WTC11 (cell line): ENCODE measurements at regions not wholly inside any gene's neighbourhood (a gene's known extent, or its start where the extent isn't known, plus 50 kb on each side); places are given as distances from the start of the nearest gene placed in this dataset.

Source experiments
- ATAC-seq: fragments of 200-7000 bp; cut with Tn5 transposase; 2 replicates; pipeline ENCODE4 v1.10.0; 2021; ENCODE audit warnings: mild to moderate bottlenecking, moderate library complexity
- CTCF ChIA-PET: fragments of 300-600 bp; sonication (Branson Sonifier 250); formaldehyde crosslinking; loops from one replicate; lab custom pipeline; 2021; ENCODE audit warnings: antibody characterized with exemption; lab: Charles Lee
- POLR2A ChIA-PET: fragments of 350-600 bp; sonication (Branson Sonifier 250); formaldehyde crosslinking; loops from one replicate; lab custom pipeline; 2021; ENCODE audit warnings: antibody characterized with exemption; lab: Charles Lee
- DNase-seq: peaks from one replicate; pipeline ENCODE4 v3.0.0; 2021; ENCODE audit warnings: low spot score
- H3K27ac Mint-ChIP-seq: 2 replicates; pipeline ENCODE4 v1.8.0; 2021; ENCODE audit warnings: mixed read lengths
- H3K27me3 Mint-ChIP-seq: 2 replicates; pipeline ENCODE4 v1.8.0; 2021; ENCODE audit warnings: low read depth, mild to moderate bottlenecking, moderate library complexity, mixed read lengths
- H3K36me3 Mint-ChIP-seq: 2 replicates; pipeline ENCODE4 v1.8.0; 2021; ENCODE audit warnings: mixed read lengths
- H3K4me1 Mint-ChIP-seq: 2 replicates; pipeline ENCODE4 v1.8.0; 2022; ENCODE audit warnings: mixed read lengths
- H3K4me3 Mint-ChIP-seq: 2 replicates; pipeline ENCODE4 v1.8.0; 2021; ENCODE audit warnings: mild to moderate bottlenecking, moderate library complexity, mixed read lengths
- H3K9me3 Mint-ChIP-seq: 2 replicates; pipeline ENCODE4 v1.8.0; 2021; ENCODE audit warnings: mixed read lengths
- AR ChIP-seq: fragments of 250-450 bp; sonication (Bioruptor Pico); IDR thresholded peaks from 2 replicates; pipeline ENCODE4 v1.9.0; 2021; ENCODE audit warnings: mild to moderate bottlenecking
- ARID4B ChIP-seq: sonication (generic); formaldehyde crosslinking; IDR thresholded peaks from 2 replicates; pipeline ENCODE4 v1.8.0; 2023; ENCODE audit warnings: missing genetic modification reagents, mild to moderate bottlenecking, borderline replicate concordance
- CDX4 ChIP-seq: fragments of 250-450 bp; sonication (Bioruptor Pico); IDR thresholded peaks from 2 replicates; pipeline ENCODE4 v1.9.0; 2021; ENCODE audit warnings: moderate library complexity, mild to moderate bottlenecking, inconsistent platforms, borderline replicate concordance
- CREB1 ChIP-seq: sonication (generic); formaldehyde crosslinking; IDR thresholded peaks from 2 replicates; pipeline ENCODE4 v1.8.0; 2023; ENCODE audit warnings: mild to moderate bottlenecking, missing genetic modification reagents
- E2F4 ChIP-seq: sonication (generic); formaldehyde crosslinking; IDR thresholded peaks from 2 replicates; pipeline ENCODE4 v1.8.1; 2022; ENCODE audit warnings: low read depth, mild to moderate bottlenecking, moderate library complexity, missing genetic modification reagents, borderline replicate concordance
- FOXP1 ChIP-seq: sonication (generic); formaldehyde crosslinking; IDR thresholded peaks from 2 replicates; pipeline ENCODE4 v1.8.0; 2022; ENCODE audit warnings: missing genetic modification reagents, mild to moderate bottlenecking, moderate library complexity, borderline replicate concordance
- IRF2 ChIP-seq: sonication (generic); formaldehyde crosslinking; IDR thresholded peaks from 2 replicates; pipeline ENCODE4 v1.8.0; 2022; ENCODE audit warnings: low read depth, missing genetic modification reagents, borderline replicate concordance
- MAX ChIP-seq: sonication (generic); formaldehyde crosslinking; IDR thresholded peaks from 2 replicates; pipeline ENCODE4 v1.8.0; 2022; ENCODE audit warnings: mild to moderate bottlenecking, missing genetic modification reagents
- NR3C1 ChIP-seq: sonication (generic); formaldehyde crosslinking; conservative IDR thresholded peaks from 2 replicates; pipeline ENCODE4 v1.8.1; 2023; ENCODE audit warnings: low read depth, mild to moderate bottlenecking, missing genetic modification reagents
- PRRX2 ChIP-seq: fragments of 250-450 bp; sonication (Bioruptor Pico); IDR thresholded peaks from 2 replicates; pipeline ENCODE4 v1.8.0; 2021; ENCODE audit warnings: mild to moderate bottlenecking
- SMAD4 ChIP-seq: sonication (generic); formaldehyde crosslinking; IDR thresholded peaks from 2 replicates; pipeline ENCODE4 v1.8.0; 2022; ENCODE audit warnings: mild to moderate bottlenecking, missing genetic modification reagents
- ZNF263 ChIP-seq: sonication (generic); formaldehyde crosslinking; IDR thresholded peaks from 2 replicates; pipeline ENCODE4 v1.8.1; 2022; ENCODE audit warnings: low read depth, mild to moderate bottlenecking, moderate library complexity, missing genetic modification reagents
- ZNF281 ChIP-seq: sonication (generic); formaldehyde crosslinking; IDR thresholded peaks from 2 replicates; pipeline ENCODE4 v1.8.0; 2023; ENCODE audit warnings: mild to moderate bottlenecking, missing genetic modification reagents
- ZNF317 ChIP-seq: sonication (generic); formaldehyde crosslinking; IDR thresholded peaks from 2 replicates; pipeline ENCODE4 v1.8.1; 2023; ENCODE audit warnings: low read depth, mild to moderate bottlenecking, moderate library complexity, missing genetic modification reagents, borderline replicate concordance
- ZNF396 ChIP-seq: fragments of 250-450 bp; sonication (Bioruptor Pico); IDR thresholded peaks from 2 replicates; pipeline ENCODE4 v1.8.0; 2021; ENCODE audit warnings: mild to moderate bottlenecking, moderate library complexity, borderline replicate concordance

GRCh38 chr14:32009976-32010581 is 67.0 kb upstream of the ARHGAP5 start:
- ATAC-seq, result no peak
- H3K27ac Mint-ChIP-seq, result no peak overlapping the region
- POLR2A ChIA-PET, result no interaction called here

GRCh38 chr14:32010604-32011125 is 66.4 kb upstream of the ARHGAP5 start:
- POLR2A ChIA-PET, result no interaction called here
- H3K4me1 Mint-ChIP-seq, result peaks cover 14% of the 10 kb centered on the region

More at GRCh38 chr14:32009976-32010581, 67.0 kb upstream of the ARHGAP5 start:
- Mint-ChIP-seq H3K4me3 (no peak overlapping the region), H3K36me3 (no peaks in the 10 kb centered on the region)
- DNase-seq, result no peak
- TF ChIP-seq ZNF281 (CRISPR knock-in tag), result no peak
- no peak for TF ChIP-seq SMAD4
- TF ChIP-seq, all 79 proteins: peak for 0
- peaks cover 18% of the 10 kb centered on the region for H3K4me1 Mint-ChIP-seq
- no peaks in the 10 kb centered on the region for H3K9me3 Mint-ChIP-seq
- peaks cover 12% of the 10 kb centered on the region for H3K27me3 Mint-ChIP-seq
- CTCF ChIA-PET, result interaction anchor here (0.9 kb wide), 1 partner anchor 60 kb away, joined by 4 read pairs; no protein-coding TSS in a partner anchor

More at GRCh38 chr14:32010604-32011125, 66.4 kb upstream of the ARHGAP5 start:
- CTCF ChIA-PET, result interaction anchor here (0.9 kb wide), 1 partner anchor 60 kb away, joined by 4 read pairs; no protein-coding TSS in a partner anchor
- Mint-ChIP-seq H3K9me3 (no peaks in the 10 kb centered on the region), H3K4me3 (no peak overlapping the region), H3K27ac (no peak overlapping the region), H3K27me3 (peaks cover 12% of the 10 kb centered on the region), H3K36me3 (no peaks in the 10 kb centered on the region)
- ATAC-seq (no peak), DNase-seq (no peak)
- TF ChIP-seq FOXP1 (CRISPR knock-in tag) (no peak), NR3C1 (no peak), ZNF396 (CRISPR knock-in tag) (no peak), MAX (CRISPR knock-in tag) (no peak), CDX4 (CRISPR knock-in tag) (no peak), E2F4 (no peak), PRRX2 (CRISPR knock-in tag) (no peak), ZNF263 (CRISPR knock-in tag) (no peak), CREB1 (CRISPR knock-in tag) (no peak), AR (CRISPR knock-in tag) (no peak), ARID4B (CRISPR knock-in tag) (no peak), ZNF317 (no peak), IRF2 (CRISPR knock-in tag) (no peak)
